Caco-2 (cell line): ENCODE measurements at regions not wholly inside any gene's neighbourhood (a gene's known extent, or its start where the extent isn't known, plus 50 kb on each side); places are given as distances from the start of the nearest gene placed in this dataset.

ENCODE experiments used
- BruUV-seq: library from RNA; stranded (reverse); fragments of 400-500 nt; replicated peaks from 2 replicates; lab custom pipeline; 2021; lab: Mats Ljungman, UMichigan
- CTCF ChIA-PET: fragments of 300-600 bp; sonication (Branson Sonifier 250); formaldehyde crosslinking; loops from one replicate; lab custom pipeline; 2022; ENCODE audit warnings: antibody characterized with exemption; lab: Charles Lee
- POLR2A ChIA-PET: fragments of 300-600 bp; sonication (Branson Sonifier 250); formaldehyde crosslinking; loops from one replicate; lab custom pipeline; 2022; ENCODE audit warnings: antibody characterized with exemption; lab: Charles Lee
- DNase-seq, 2 experiments: peaks; one replicate each; pipeline versions ENCODE4 v3.0.0 to v3.0.0-alpha.2; 2020 to 2022
- H3K27me3 ChIP-seq: replicated peaks from 2 replicates; pipeline ENCODE4 v1.6.0; 2011; ENCODE audit warnings: low read length; ENCODE audit not compliant: control insufficient read depth, insufficient read depth
- H3K36me3 ChIP-seq: 2 replicates; pipeline ENCODE4 v1.5.1; 2011; ENCODE audit warnings: low read length; ENCODE audit not compliant: control insufficient read depth, insufficient read depth
- H3K4me1 ChIP-seq: fragments of 250-450 bp; sonication (Bioruptor Pico); 2 replicates; pipeline ENCODE4 v1.5.1; 2020; ENCODE audit warnings: mild to moderate bottlenecking
- H3K4me3 ChIP-seq: 2 replicates; pipeline ENCODE4 v1.5.1; 2011; ENCODE audit warnings: low read depth, mild to moderate bottlenecking, control low read depth, low read length
- H3K9me3 ChIP-seq: fragments of 250-450 bp; sonication (Bioruptor Pico); 2 replicates; pipeline ENCODE4 v1.5.1; 2020; ENCODE audit warnings: mild to moderate bottlenecking, moderate library complexity
- H3K27ac Mint-ChIP-seq: one replicate; pipeline ENCODE4 v1.8.0; 2022; ENCODE audit warnings: mixed read lengths; ENCODE audit not compliant: unreplicated experiment
- H3K27me3 Mint-ChIP-seq: one replicate; pipeline ENCODE4 v1.8.0; 2022; ENCODE audit warnings: mixed read lengths; ENCODE audit not compliant: insufficient read depth, unreplicated experiment
- H3K36me3 Mint-ChIP-seq: one replicate; pipeline ENCODE4 v1.8.0; 2022; ENCODE audit warnings: mild to moderate bottlenecking, mixed read lengths; ENCODE audit not compliant: insufficient read depth, unreplicated experiment
- H3K4me1 Mint-ChIP-seq: one replicate; pipeline ENCODE4 v1.8.0; 2022; ENCODE audit warnings: low read depth, mixed read lengths; ENCODE audit not compliant: unreplicated experiment
- H3K4me3 Mint-ChIP-seq: one replicate; pipeline ENCODE4 v1.8.0; 2022; ENCODE audit warnings: mild to moderate bottlenecking, moderate library complexity, mixed read lengths; ENCODE audit not compliant: unreplicated experiment
- H3K9me3 Mint-ChIP-seq: one replicate; pipeline ENCODE4 v1.8.0; 2022; ENCODE audit warnings: mixed read lengths; ENCODE audit not compliant: unreplicated experiment
- CTCF ChIP-seq, 2 experiments: fragments of 200-600 bp in 1 of 2; IDR thresholded peaks; 1 replicate in 1 of 2; 2 replicates in 1 of 2; pipeline versions ENCODE4 v1.5.1 to v1.8.0; 2011 to 2022; ENCODE audit warnings: antibody characterized with exemption in 1 of 2, control low read depth in 1 of 2, inconsistent platforms in 1 of 2, low read depth in 1 of 2, low read length in 1 of 2, mild to moderate bottlenecking in 1 of 2, moderate library complexity in 1 of 2; ENCODE audit not compliant: insufficient read depth in 1 of 2, severe bottlenecking in 1 of 2, unreplicated experiment in 1 of 2
- intact Hi-C: fragments of 100-400 bp; cut with micrococcal nuclease; formaldehyde crosslinking; loops from one replicate; pipeline ENCODE4 v1.10.0; 2022; ENCODE audit not compliant: unreplicated experiment

GRCh38 chr1:94306521-94306920 lies 69.1 kb upstream of the ARHGAP29 start:
- Histone ChIP-seq H3K4me1 (peaks cover 25% of the 10 kb centered on the region), H3K27me3 (no peaks in the 10 kb centered on the region), H3K36me3 (no peaks in the 10 kb centered on the region), H3K4me3 (no peak overlapping the region), H3K9me3 (no peaks in the 10 kb centered on the region)
- no peak overlapping the region for H3K27ac Mint-ChIP-seq
- POLR2A ChIA-PET, result no interaction called here
- intact Hi-C loops, result no loop called here
- BruUV-seq, result no TSS peak
- DNase-seq, result no peak
- CTCF ChIA-PET, result no interaction called here
- H3K9me3 Mint-ChIP-seq, result no peaks in the 10 kb centered on the region
- H3K4me1 Mint-ChIP-seq, result peaks cover 13% of the 10 kb centered on the region
- no peaks in the 10 kb centered on the region for H3K27me3 Mint-ChIP-seq
- TF ChIP-seq CTCF (IDR thresholded peaks at IDR 0.05; ENCODE audit: insufficient read depth in 1 of 2, low read depth in 1 of 2, low read length in 1 of 2, severe bottlenecking in 1 of 2, unreplicated experiment in 1 of 2), result no peak
- H3K4me3 Mint-ChIP-seq, result no peak overlapping the region
- no peaks in the 10 kb centered on the region for H3K36me3 Mint-ChIP-seq

GRCh38 chr1:94305704-94306103 lies 68.3 kb upstream of the ARHGAP29 start:
- Histone ChIP-seq H3K4me1 (peaks cover 24% of the 10 kb centered on the region), H3K36me3 (no peaks in the 10 kb centered on the region), H3K27me3 (no peaks in the 10 kb centered on the region), H3K9me3 (no peaks in the 10 kb centered on the region), H3K4me3 (no peak overlapping the region)
- ChIA-PET CTCF (no interaction called here), POLR2A (no interaction called here)
- BruUV-seq, result no TSS peak
- Mint-ChIP-seq H3K36me3 (no peaks in the 10 kb centered on the region), H3K4me3 (no peak overlapping the region), H3K4me1 (peaks cover 14% of the 10 kb centered on the region), H3K27me3 (no peaks in the 10 kb centered on the region), H3K27ac (no peak overlapping the region), H3K9me3 (no peaks in the 10 kb centered on the region)
- intact Hi-C loops, result no loop called here
- DNase-seq, result no peak
- no peak for TF ChIP-seq CTCF (IDR thresholded peaks at IDR 0.05; ENCODE audit: insufficient read depth in 1 of 2, low read depth in 1 of 2, low read length in 1 of 2, severe bottlenecking in 1 of 2, unreplicated experiment in 1 of 2)

GRCh38 chr1:94304553-94304952 lies 67.2 kb upstream of the ARHGAP29 start:
- no peaks in the 10 kb centered on the region for H3K36me3 Mint-ChIP-seq
- H3K27me3 ChIP-seq, result no peaks in the 10 kb centered on the region
- no peaks in the 10 kb centered on the region for H3K27me3 Mint-ChIP-seq
- peaks cover 22% of the 10 kb centered on the region for H3K4me1 Mint-ChIP-seq
- no peaks in the 10 kb centered on the region for H3K9me3 ChIP-seq
- intact Hi-C loops, result no loop called here
- H3K9me3 Mint-ChIP-seq, result no peaks in the 10 kb centered on the region
- BruUV-seq, result no TSS peak
- H3K36me3 ChIP-seq, result no peaks in the 10 kb centered on the region
- H3K4me3 Mint-ChIP-seq, result no peak overlapping the region
- no peak overlapping the region for H3K27ac Mint-ChIP-seq
- no peak overlapping the region for H3K4me3 ChIP-seq
- ChIA-PET CTCF (no interaction called here), POLR2A (no interaction called here)
- peaks cover 24% of the 10 kb centered on the region for H3K4me1 ChIP-seq
- TF ChIP-seq CTCF (IDR thresholded peaks at IDR 0.05; ENCODE audit: insufficient read depth in 1 of 2, low read depth in 1 of 2, low read length in 1 of 2, severe bottlenecking in 1 of 2, unreplicated experiment in 1 of 2), result no peak
- no peak for DNase-seq
